HEK293 (cell line): ENCODE measurements at regions not wholly inside any gene's neighbourhood (a gene's known extent, or its start where the extent isn't known, plus 50 kb on each side); places are given as distances from the start of the nearest gene placed in this dataset.
"Not testable (repeated sequence)": the region's sequence is repeated elsewhere in the genome, so short reads cannot be mapped to it uniquely, and the experiment has no call there.

Experiments
- KLF16 ChIP-seq: fragments of 450-650 bp; formaldehyde crosslinking; IDR thresholded peaks from 2 replicates; pipeline ENCODE4 v1.5.1; 2017; ENCODE audit warnings: missing biosample characterization, missing genetic modification characterization
- ZBTB17 ChIP-seq: fragments of 450-650 bp; formaldehyde crosslinking; IDR thresholded peaks from 2 replicates; pipeline ENCODE4 v1.5.1; 2016; ENCODE audit warnings: missing biosample characterization, missing genetic modification characterization
- ZNF394 ChIP-seq: fragments of 450-650 bp; formaldehyde crosslinking; IDR thresholded peaks from 2 replicates; pipeline ENCODE4 v1.5.1; 2016; ENCODE audit warnings: missing biosample characterization, missing genetic modification characterization, mild to moderate bottlenecking, moderate library complexity, borderline replicate concordance
- TF ChIP-seq, protein P1 (sequence below): fragments of 450-650 bp; formaldehyde crosslinking; IDR thresholded peaks from 2 replicates; pipeline ENCODE4 v1.5.1; 2016; ENCODE audit warnings: missing biosample characterization, missing genetic modification characterization, low read depth
- TF ChIP-seq, protein P2 (sequence below): fragments of 450-650 bp; formaldehyde crosslinking; IDR thresholded peaks from 2 replicates; pipeline ENCODE4 v1.5.1; 2016; ENCODE audit warnings: missing biosample characterization, missing genetic modification characterization
- TF ChIP-seq, protein P3 (sequence below): fragments of 450-650 bp; formaldehyde crosslinking; IDR thresholded peaks from 2 replicates; pipeline ENCODE4 v1.5.1; 2016; ENCODE audit warnings: missing biosample characterization, missing genetic modification characterization

DNA sequence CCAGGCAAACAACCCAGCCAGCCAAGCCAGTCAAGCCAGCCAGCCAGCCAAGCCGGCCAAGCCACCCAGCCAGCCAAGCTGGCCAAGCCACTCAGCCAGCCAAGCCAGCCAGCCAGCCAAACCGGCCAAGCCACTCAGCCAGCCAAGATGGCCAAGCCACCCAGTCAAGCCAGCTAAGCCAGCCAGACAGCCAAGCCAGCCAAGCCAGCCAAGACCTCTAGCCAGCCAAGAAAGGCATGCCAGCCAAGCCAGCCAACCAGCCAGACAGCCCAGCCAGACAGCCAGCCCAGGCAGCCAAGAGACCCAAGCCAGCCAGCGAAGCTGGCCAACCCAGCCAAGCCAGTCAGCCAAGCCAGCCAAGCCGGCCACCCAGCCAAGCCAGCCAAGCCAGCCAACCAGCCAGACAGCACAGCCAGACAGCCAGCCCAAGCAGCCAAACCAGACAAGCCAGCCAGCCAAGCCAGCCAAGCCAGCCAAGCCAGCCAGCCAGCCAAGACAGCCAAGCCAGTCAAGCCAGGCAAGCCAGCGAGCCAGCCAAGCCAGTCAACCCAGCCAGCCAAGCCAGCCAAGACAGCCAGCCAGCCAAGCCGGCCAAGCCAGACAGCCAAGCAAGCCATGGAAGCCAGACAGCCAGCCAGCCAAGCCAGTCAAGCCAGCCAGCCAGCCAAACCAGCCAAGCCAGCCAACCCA, 1598.0 kb downstream of the RPIA start:
- TF ChIP-seq, protein P1, sequence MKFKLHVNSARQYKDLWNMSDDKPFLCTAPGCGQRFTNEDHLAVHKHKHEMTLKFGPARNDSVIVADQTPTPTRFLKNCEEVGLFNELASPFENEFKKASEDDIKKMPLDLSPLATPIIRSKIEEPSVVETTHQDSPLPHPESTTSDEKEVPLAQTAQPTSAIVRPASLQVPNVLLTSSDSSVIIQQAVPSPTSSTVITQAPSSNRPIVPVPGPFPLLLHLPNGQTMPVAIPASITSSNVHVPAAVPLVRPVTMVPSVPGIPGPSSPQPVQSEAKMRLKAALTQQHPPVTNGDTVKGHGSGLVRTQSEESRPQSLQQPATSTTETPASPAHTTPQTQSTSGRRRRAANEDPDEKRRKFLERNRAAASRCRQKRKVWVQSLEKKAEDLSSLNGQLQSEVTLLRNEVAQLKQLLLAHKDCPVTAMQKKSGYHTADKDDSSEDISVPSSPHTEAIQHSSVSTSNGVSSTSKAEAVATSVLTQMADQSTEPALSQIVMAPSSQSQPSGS (tag by site-specific recombination): not testable (repeated sequence)
- TF ChIP-seq, protein P2, sequence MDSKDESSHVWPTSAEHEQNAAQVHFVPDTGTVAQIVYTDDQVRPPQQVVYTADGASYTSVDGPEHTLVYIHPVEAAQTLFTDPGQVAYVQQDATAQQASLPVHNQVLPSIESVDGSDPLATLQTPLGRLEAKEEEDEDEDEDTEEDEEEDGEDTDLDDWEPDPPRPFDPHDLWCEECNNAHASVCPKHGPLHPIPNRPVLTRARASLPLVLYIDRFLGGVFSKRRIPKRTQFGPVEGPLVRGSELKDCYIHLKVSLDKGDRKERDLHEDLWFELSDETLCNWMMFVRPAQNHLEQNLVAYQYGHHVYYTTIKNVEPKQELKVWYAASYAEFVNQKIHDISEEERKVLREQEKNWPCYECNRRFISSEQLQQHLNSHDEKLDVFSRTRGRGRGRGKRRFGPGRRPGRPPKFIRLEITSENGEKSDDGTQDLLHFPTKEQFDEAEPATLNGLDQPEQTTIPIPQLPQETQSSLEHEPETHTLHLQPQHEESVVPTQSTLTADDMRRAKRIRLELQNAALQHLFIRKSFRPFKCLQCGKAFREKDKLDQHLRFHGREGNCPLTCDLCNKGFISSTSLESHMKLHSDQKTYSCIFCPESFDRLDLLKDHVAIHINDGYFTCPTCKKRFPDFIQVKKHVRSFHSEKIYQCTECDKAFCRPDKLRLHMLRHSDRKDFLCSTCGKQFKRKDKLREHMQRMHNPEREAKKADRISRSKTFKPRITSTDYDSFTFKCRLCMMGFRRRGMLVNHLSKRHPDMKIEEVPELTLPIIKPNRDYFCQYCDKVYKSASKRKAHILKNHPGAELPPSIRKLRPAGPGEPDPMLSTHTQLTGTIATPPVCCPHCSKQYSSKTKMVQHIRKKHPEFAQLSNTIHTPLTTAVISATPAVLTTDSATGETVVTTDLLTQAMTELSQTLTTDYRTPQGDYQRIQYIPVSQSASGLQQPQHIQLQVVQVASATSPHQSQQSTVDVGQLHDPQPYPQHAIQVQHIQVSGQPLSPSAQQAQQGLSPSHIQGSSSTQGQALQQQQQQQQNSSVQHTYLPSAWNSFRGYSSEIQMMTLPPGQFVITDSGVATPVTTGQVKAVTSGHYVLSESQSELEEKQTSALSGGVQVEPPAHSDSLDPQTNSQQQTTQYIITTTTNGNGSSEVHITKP (tag by site-specific recombination): not testable (repeated sequence)
- TF ChIP-seq ZBTB17, ZNF394, KLF16 (tag by site-specific recombination): not testable (repeated sequence)
- TF ChIP-seq, protein P3, sequence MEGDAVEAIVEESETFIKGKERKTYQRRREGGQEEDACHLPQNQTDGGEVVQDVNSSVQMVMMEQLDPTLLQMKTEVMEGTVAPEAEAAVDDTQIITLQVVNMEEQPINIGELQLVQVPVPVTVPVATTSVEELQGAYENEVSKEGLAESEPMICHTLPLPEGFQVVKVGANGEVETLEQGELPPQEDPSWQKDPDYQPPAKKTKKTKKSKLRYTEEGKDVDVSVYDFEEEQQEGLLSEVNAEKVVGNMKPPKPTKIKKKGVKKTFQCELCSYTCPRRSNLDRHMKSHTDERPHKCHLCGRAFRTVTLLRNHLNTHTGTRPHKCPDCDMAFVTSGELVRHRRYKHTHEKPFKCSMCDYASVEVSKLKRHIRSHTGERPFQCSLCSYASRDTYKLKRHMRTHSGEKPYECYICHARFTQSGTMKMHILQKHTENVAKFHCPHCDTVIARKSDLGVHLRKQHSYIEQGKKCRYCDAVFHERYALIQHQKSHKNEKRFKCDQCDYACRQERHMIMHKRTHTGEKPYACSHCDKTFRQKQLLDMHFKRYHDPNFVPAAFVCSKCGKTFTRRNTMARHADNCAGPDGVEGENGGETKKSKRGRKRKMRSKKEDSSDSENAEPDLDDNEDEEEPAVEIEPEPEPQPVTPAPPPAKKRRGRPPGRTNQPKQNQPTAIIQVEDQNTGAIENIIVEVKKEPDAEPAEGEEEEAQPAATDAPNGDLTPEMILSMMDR (tag by site-specific recombination): not testable (repeated sequence)
